Sigmoid colon (tissue), 3 donors: ENCODE measurements at regions not wholly inside any gene's neighbourhood (a gene's known extent, or its start where the extent isn't known, plus 50 kb on each side); places are given as distances from the start of the nearest gene placed in this dataset.

Source experiments
- POLR2A ChIP-seq, 2 donors: fragments of 450-650 bp; IDR thresholded peaks; one replicate each; pipeline ENCODE4 v1.6.1; 2016; ENCODE audit warnings: antibody characterized with exemption in 2 of 2, mild to moderate bottlenecking in 2 of 2, moderate library complexity in 2 of 2
- TF ChIP-seq, protein P1 (sequence below), 4 experiments: fragments of 450-650 bp in 3 of 4; fragments of 200-600 bp in 1 of 4; IDR thresholded peaks; one replicate each; pipeline ENCODE4 v1.5.1; 2016 to 2019; ENCODE audit warnings: antibody characterized with exemption in 4 of 4, mild to moderate bottlenecking in 3 of 4, moderate library complexity in 2 of 4

DNA sequence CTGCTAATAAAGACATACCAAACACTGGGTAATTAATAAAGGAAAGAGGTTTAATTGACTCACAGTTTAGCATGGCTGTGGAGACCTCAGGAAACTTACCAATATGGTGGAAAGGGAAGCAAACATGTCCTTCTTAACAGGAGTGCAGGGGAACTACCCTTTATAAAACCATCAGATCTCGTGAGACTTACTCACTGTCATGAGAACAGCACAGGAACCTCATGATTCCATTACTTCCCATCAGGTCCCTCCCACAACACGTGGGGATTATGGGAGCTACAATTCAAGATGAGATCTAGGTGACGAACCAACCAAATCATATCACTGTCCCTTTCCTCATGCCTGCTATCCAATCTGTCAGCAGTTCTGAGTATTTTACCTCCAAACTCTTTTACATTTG lies 586.7 kb downstream of the TDRD15 start:
- no peak for TF ChIP-seq POLR2A (IDR thresholded peaks at IDR 0.05)
- TF ChIP-seq, protein P1, sequence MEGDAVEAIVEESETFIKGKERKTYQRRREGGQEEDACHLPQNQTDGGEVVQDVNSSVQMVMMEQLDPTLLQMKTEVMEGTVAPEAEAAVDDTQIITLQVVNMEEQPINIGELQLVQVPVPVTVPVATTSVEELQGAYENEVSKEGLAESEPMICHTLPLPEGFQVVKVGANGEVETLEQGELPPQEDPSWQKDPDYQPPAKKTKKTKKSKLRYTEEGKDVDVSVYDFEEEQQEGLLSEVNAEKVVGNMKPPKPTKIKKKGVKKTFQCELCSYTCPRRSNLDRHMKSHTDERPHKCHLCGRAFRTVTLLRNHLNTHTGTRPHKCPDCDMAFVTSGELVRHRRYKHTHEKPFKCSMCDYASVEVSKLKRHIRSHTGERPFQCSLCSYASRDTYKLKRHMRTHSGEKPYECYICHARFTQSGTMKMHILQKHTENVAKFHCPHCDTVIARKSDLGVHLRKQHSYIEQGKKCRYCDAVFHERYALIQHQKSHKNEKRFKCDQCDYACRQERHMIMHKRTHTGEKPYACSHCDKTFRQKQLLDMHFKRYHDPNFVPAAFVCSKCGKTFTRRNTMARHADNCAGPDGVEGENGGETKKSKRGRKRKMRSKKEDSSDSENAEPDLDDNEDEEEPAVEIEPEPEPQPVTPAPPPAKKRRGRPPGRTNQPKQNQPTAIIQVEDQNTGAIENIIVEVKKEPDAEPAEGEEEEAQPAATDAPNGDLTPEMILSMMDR (IDR thresholded peaks at IDR 0.05), result no peak
